Body of pancreas (tissue), 4 donors: ENCODE measurements at regions not wholly inside any gene's neighbourhood (a gene's known extent, or its start where the extent isn't known, plus 50 kb on each side); places are given as distances from the start of the nearest gene placed in this dataset.
A peak's percentile ranks its signal among the peaks of the same experiment; 100 is the strongest.
"Not testable (repeated sequence)": the region's sequence is repeated elsewhere in the genome, so short reads cannot be mapped to it uniquely, and the experiment has no call there.

Source experiments
- ATAC-seq: fragments of 150-250 bp; one replicate; pipeline ENCODE4 v1.9.1; 2016
- DNase-seq, 4 donors: peaks; one replicate each; pipeline ENCODE4 v3.0.0-alpha.2; 2019
- H3K27ac ChIP-seq, 4 donors: fragments of 200-600 bp; sonication (generic); 1 replicate in 3 of 4; 2 replicates in 1 of 4; pipeline versions ENCODE4 v1.5.1 to v1.6.1; 2016 to 2019; ENCODE audit warnings: mild to moderate bottlenecking in 1 of 4, mixed read lengths in 1 of 4, moderate library complexity in 1 of 4
- H3K27me3 ChIP-seq, 2 donors: fragments of 200-600 bp; sonication (generic); one replicate each; pipeline ENCODE4 v1.6.0; 2016; ENCODE audit warnings: mild to moderate bottlenecking in 1 of 2
- H3K36me3 ChIP-seq, 2 donors: fragments of 200-600 bp; sonication (generic); replicated peaks in 1 of 2; 2 replicates each; pipeline ENCODE4 v1.5.1; 2016; ENCODE audit warnings: low read depth in 2 of 2; ENCODE audit not compliant: insufficient read depth in 1 of 2
- H3K4me1 ChIP-seq: fragments of 200-600 bp; sonication (generic); one replicate; pipeline ENCODE4 v1.6.0; 2016
- H3K4me3 ChIP-seq, 2 donors: fragments of 200-600 bp; sonication (generic); 1 replicate in 1 of 2; 2 replicates in 1 of 2; pipeline ENCODE4 v1.5.1; 2016 to 2019
- H3K9me3 ChIP-seq, 3 donors: fragments of 200-600 bp; sonication (generic); 1 replicate in 2 of 3; 2 replicates in 1 of 3; pipeline ENCODE4 v1.5.1; 2016
- CTCF ChIP-seq, 7 experiments: fragments of 450-650 bp in 4 of 7; fragments of 200-600 bp in 3 of 7; sonication (generic) in 3 of 7; IDR thresholded peaks; one replicate each; pipeline ENCODE4 v1.5.1; 2016 to 2019; ENCODE audit warnings: antibody characterized with exemption in 7 of 7
- whole genome bisulfite sequencing, 2 donors: methylation state at CpG; one replicate each; pipeline ENCODE4 v1.1.5; 2017; 5-methylcytosine and 5-hydroxymethylcytosine counted together
- intact Hi-C: fragments of 100-400 bp; cut with DNase I; formaldehyde crosslinking; loops from one replicate; pipeline ENCODE4 v1.15.1; 2023

- ATAC-seq, intact Hi-C loops: not testable (repeated sequence)
- 80 to 87% methylated on average over 11 to 12 of the region's 15 CpGs for WGBS, 2 donors
These were observed 84.6 kb upstream of the LPCAT1 start for GRCh38 chr5:1608336-1608735.

GRCh38 chr5:1606951-1607350 lies 83.2 kb upstream of the LPCAT1 start:
- 67 to 76% methylated on average over 5 to 8 of the region's 9 CpGs for WGBS, 2 donors
- H3K27me3 ChIP-seq, H3K27ac ChIP-seq, H3K4me1 ChIP-seq, intact Hi-C loops, ATAC-seq, H3K36me3 ChIP-seq, H3K4me3 ChIP-seq, H3K9me3 ChIP-seq, DNase-seq: not testable (repeated sequence)

More at GRCh38 chr5:1608336-1608735, 84.6 kb upstream of the LPCAT1 start:
- not testable (repeated sequence) for H3K4me3 ChIP-seq, H3K36me3 ChIP-seq, H3K9me3 ChIP-seq, H3K4me1 ChIP-seq, DNase-seq, H3K27ac ChIP-seq, H3K27me3 ChIP-seq

- ATAC-seq, H3K9me3 ChIP-seq, H3K27ac ChIP-seq, H3K4me1 ChIP-seq, H3K36me3 ChIP-seq, H3K4me3 ChIP-seq, intact Hi-C loops, H3K27me3 ChIP-seq, DNase-seq: not testable (repeated sequence)
- WGBS, 2 donors: 72 to 73% methylated on average over 2 to 8 of the region's 8 CpGs
These were observed 80.2 kb upstream of the LPCAT1 start for GRCh38 chr5:1603916-1604315.

GRCh38 chr5:1601565-1601964 lies 77.8 kb upstream of the LPCAT1 start:
- peak in 1 of 7 experiments; percentile 11 for TF ChIP-seq CTCF (IDR thresholded peaks at IDR 0.05)
- H3K27me3 ChIP-seq, H3K4me3 ChIP-seq, H3K36me3 ChIP-seq, H3K4me1 ChIP-seq, intact Hi-C loops, ATAC-seq, H3K9me3 ChIP-seq, H3K27ac ChIP-seq: not testable (repeated sequence)
- WGBS, 2 donors: 56% methylated on average over 9 of the region's 9 CpGs
- peak in 1 of 4 donors; percentile 10 for DNase-seq

- H3K4me3 ChIP-seq, H3K36me3 ChIP-seq, H3K27me3 ChIP-seq, H3K4me1 ChIP-seq, H3K27ac ChIP-seq, intact Hi-C loops, DNase-seq, H3K9me3 ChIP-seq, ATAC-seq: not testable (repeated sequence)
- WGBS, 2 donors: 73 to 76% methylated on average over 5 of the region's 5 CpGs
- peak in 3 of 7 experiments; percentile 14 to 22 (median 19) for TF ChIP-seq CTCF (IDR thresholded peaks at IDR 0.05)
These were observed 75.4 kb upstream of the LPCAT1 start for GRCh38 chr5:1598950-1599737.

- H3K4me3 ChIP-seq, H3K4me1 ChIP-seq, DNase-seq, H3K27ac ChIP-seq, H3K9me3 ChIP-seq, ATAC-seq, intact Hi-C loops, H3K36me3 ChIP-seq, H3K27me3 ChIP-seq: not testable (repeated sequence)
- WGBS, 2 donors: 75 to 76% methylated on average over 3 of the region's 3 CpGs
These were observed 73.3 kb upstream of the LPCAT1 start for GRCh38 chr5:1597093-1597473.

GRCh38 chr5:1596462-1597092 lies 72.8 kb upstream of the LPCAT1 start:
- 76 to 85% methylated on average over 8 of the region's 8 CpGs for WGBS, 2 donors
- H3K36me3 ChIP-seq, H3K27ac ChIP-seq, H3K4me3 ChIP-seq, H3K9me3 ChIP-seq, H3K4me1 ChIP-seq, intact Hi-C loops, H3K27me3 ChIP-seq, ATAC-seq, DNase-seq: not testable (repeated sequence)
